Endothelial cell of umbilical vein (primary cell): ENCODE measurements at regions not wholly inside any gene's neighbourhood (a gene's known extent, or its start where the extent isn't known, plus 50 kb on each side); places are given as distances from the start of the nearest gene placed in this dataset.

Source experiments
- BruUV-seq: library from RNA; stranded (reverse); fragments of 400-500 nt; replicated peaks from 2 replicates; lab custom pipeline; 2021; lab: Mats Ljungman, UMichigan
- CTCF ChIA-PET: fragments of 300-600, 350-600 bp; sonication (Branson Sonifier 250); formaldehyde crosslinking; loops from one replicate; lab custom pipeline; 2021; ENCODE audit warnings: antibody characterized with exemption, inconsistent platforms; lab: Charles Lee
- POLR2A ChIA-PET: fragments of 300-600, 350-600 bp; sonication (Branson Sonifier 250); formaldehyde crosslinking; loops from one replicate; lab custom pipeline; 2021; ENCODE audit warnings: antibody characterized with exemption, inconsistent platforms; lab: Charles Lee
- DNase-seq: peaks from one replicate; pipeline ENCODE4 v3.0.0-alpha.2; 2011; ENCODE audit warnings: low read depth, low spot score
- FAIRE-seq: peaks from 2 replicates; lab custom pipeline; 2011; peaks lifted over from hg19 to GRCh38; lab: Jason Lieb, UNC
- H2AFZ ChIP-seq: 2 replicates; pipeline ENCODE4 v1.6.0; 2012; ENCODE audit warnings: low read depth, low read length, control low read depth, inconsistent platforms
- H3K27ac ChIP-seq: 2 replicates; pipeline ENCODE4 v1.5.1; 2011; ENCODE audit warnings: low read depth, mild to moderate bottlenecking, control low read depth, low read length, moderate library complexity; ENCODE audit not compliant: insufficient read depth
- H3K27me3 ChIP-seq, 2 experiments: 2 replicates each; pipeline versions ENCODE4 v1.6.0 to v1.6.1; 2011; ENCODE audit warnings: low read length in 2 of 2, mixed read lengths in 1 of 2; ENCODE audit not compliant: control insufficient read depth in 2 of 2, insufficient read depth in 2 of 2
- H3K36me3 ChIP-seq, 2 experiments: 2 replicates in 1 of 2; 3 replicates in 1 of 2; pipeline ENCODE4 v1.5.1; 2011; ENCODE audit warnings: low read length in 2 of 2, mild to moderate bottlenecking in 1 of 2, moderate library complexity in 1 of 2; ENCODE audit not compliant: control insufficient read depth in 2 of 2, insufficient read depth in 2 of 2; ENCODE audit errors: extremely low read depth in 1 of 2
- H3K4me1 ChIP-seq: 3 replicates; pipeline ENCODE4 v1.5.1; 2011; ENCODE audit warnings: mild to moderate bottlenecking, low read length; ENCODE audit not compliant: control insufficient read depth, insufficient read depth; ENCODE audit errors: extremely low read depth
- H3K4me2 ChIP-seq: 2 replicates; pipeline ENCODE4 v1.6.1; 2011; ENCODE audit warnings: low read length, control low read depth, mixed read lengths; ENCODE audit not compliant: insufficient read depth
- H3K4me3 ChIP-seq, 3 experiments: fragments of 200-600 bp in 1 of 3; sonication (generic), shearing (Covaris generic) in 1 of 3; replicated peaks in 1 of 3; 2 replicates each; pipeline ENCODE4 v1.5.1; 2011 to 2016; ENCODE audit warnings: control low read depth in 3 of 3, low read length in 3 of 3, mild to moderate bottlenecking in 2 of 3, inconsistent platforms in 1 of 3, low read depth in 1 of 3, moderate library complexity in 1 of 3; ENCODE audit not compliant: insufficient read depth in 1 of 3
- H3K79me2 ChIP-seq: 2 replicates; pipeline ENCODE4 v1.6.0; 2012; ENCODE audit warnings: low read length, inconsistent platforms; ENCODE audit not compliant: control insufficient read depth, insufficient read depth
- H3K9ac ChIP-seq: replicated peaks from 2 replicates; pipeline ENCODE3; 2011; ENCODE audit warnings: low read length, control low read depth; ENCODE audit not compliant: insufficient read depth; ENCODE audit errors: extremely low read depth
- H3K9me1 ChIP-seq: replicated peaks from 3 replicates; pipeline ENCODE4 v1.6.0; 2011; ENCODE audit warnings: mild to moderate bottlenecking, low read length; ENCODE audit not compliant: control insufficient read depth, insufficient read depth; ENCODE audit errors: extremely low read depth
- H3K9me3 ChIP-seq: replicated peaks from 2 replicates; pipeline ENCODE4 v1.5.1; 2012; ENCODE audit warnings: low read length, inconsistent platforms; ENCODE audit not compliant: control insufficient read depth, insufficient read depth
- H4K20me1 ChIP-seq: replicated peaks from 2 replicates; pipeline ENCODE3; 2011; ENCODE audit warnings: mild to moderate bottlenecking, low read length; ENCODE audit not compliant: control insufficient read depth, insufficient read depth; ENCODE audit errors: extremely low read depth
- CTCF ChIP-seq, 2 donors: IDR thresholded peaks; 1 replicate in 1 of 2; 2 replicates in 1 of 2; pipeline ENCODE4 v1.5.1; 2011; ENCODE audit warnings: low read length in 2 of 2, mild to moderate bottlenecking in 2 of 2, moderate library complexity in 2 of 2, control low read depth in 1 of 2, inconsistent platforms in 1 of 2, low read depth in 1 of 2; ENCODE audit not compliant: insufficient read depth in 1 of 2; ENCODE audit errors: extremely low read depth in 1 of 2
- EZH2 ChIP-seq: IDR thresholded peaks from 2 replicates; pipeline ENCODE4 v1.6.1; 2012; ENCODE audit warnings: borderline replicate concordance, low read depth, mild to moderate bottlenecking, moderate library complexity, low read length, inconsistent platforms; ENCODE audit not compliant: severe bottlenecking
- FOS ChIP-seq: IDR thresholded peaks from 2 replicates; pipeline ENCODE4 v1.6.1; 2011; ENCODE audit warnings: mild to moderate bottlenecking, low read length, moderate library complexity, borderline replicate concordance; ENCODE audit not compliant: insufficient read depth
- GATA2 ChIP-seq: IDR thresholded peaks from 2 replicates; pipeline ENCODE4 v1.7.0; 2011; ENCODE audit warnings: low read depth, mild to moderate bottlenecking, moderate library complexity, mixed read lengths, low read length; ENCODE audit not compliant: insufficient read length, insufficient read depth
- JUN ChIP-seq: IDR thresholded peaks from 2 replicates; pipeline ENCODE4 v1.6.1; 2011; ENCODE audit warnings: borderline replicate concordance, low read depth; ENCODE audit not compliant: insufficient read length, insufficient read depth
- MYC ChIP-seq: IDR thresholded peaks from one replicate; pipeline ENCODE4 v1.6.1; 2011; ENCODE audit warnings: mild to moderate bottlenecking, low read depth, low read length
- POLR2A ChIP-seq: IDR thresholded peaks from 2 replicates; pipeline ENCODE4 v1.6.1; 2012; ENCODE audit warnings: low read depth, mild to moderate bottlenecking, control low read depth, low read length
- POLR2AphosphoS5 ChIP-seq: IDR thresholded peaks from 2 replicates; pipeline ENCODE4 v1.6.1; 2012; ENCODE audit warnings: low read depth, mild to moderate bottlenecking, control low read depth, low read length, moderate library complexity; ENCODE audit not compliant: insufficient read depth
- dilution Hi-C: fragments of 300-500 bp; cut with MboI; formaldehyde crosslinking; loops from one replicate; pipeline ENCODE4 v1.15.0; 2019; ENCODE audit warnings: low sequenced_read_pairs; ENCODE audit not compliant: extremely low pct_ligation_motif_present
- intact Hi-C: fragments of 100-400 bp; cut with micrococcal nuclease; formaldehyde crosslinking; loops from one replicate; pipeline ENCODE4 v1.10.0; 2022
- TF ChIP-seq, protein P1 (sequence below): IDR thresholded peaks from 2 replicates; pipeline ENCODE4 v1.6.1; 2011; ENCODE audit not compliant: insufficient read depth, insufficient read length

- no peak for FAIRE-seq
- Histone ChIP-seq H3K9ac (no peak overlapping the region), H3K4me3 (no peak overlapping the region), H3K9me3 (no peaks in the 10 kb centered on the region), H3K27ac (no peak overlapping the region), H3K36me3 (no peaks in the 10 kb centered on the region), H3K27me3 (no peaks in the 10 kb centered on the region), H3K4me1 (no peaks in the 10 kb centered on the region), H2AFZ (no peak overlapping the region), H3K9me1 (no peaks in the 10 kb centered on the region), H4K20me1 (no peaks in the 10 kb centered on the region), H3K79me2 (no peaks in the 10 kb centered on the region), H3K4me2 (no peak overlapping the region)
- intact Hi-C loops = no loop called here
- dilution Hi-C loops = no loop called here
- ChIA-PET CTCF (no interaction called here), POLR2A (no interaction called here)
- TF ChIP-seq GATA2 = no peak
- TF ChIP-seq, protein P1, sequence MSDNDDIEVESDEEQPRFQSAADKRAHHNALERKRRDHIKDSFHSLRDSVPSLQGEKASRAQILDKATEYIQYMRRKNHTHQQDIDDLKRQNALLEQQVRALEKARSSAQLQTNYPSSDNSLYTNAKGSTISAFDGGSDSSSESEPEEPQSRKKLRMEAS = no peak
- TF ChIP-seq FOS = no peak
- TF ChIP-seq EZH2 = no peak
- TF ChIP-seq CTCF (IDR thresholded peaks at IDR 0.05; ENCODE audit: extremely low read depth in 1 of 2, insufficient read depth in 1 of 2, low read depth in 1 of 2, low read length in 2 of 2) = no peak
- no peak for TF ChIP-seq JUN
- no peak for TF ChIP-seq MYC
- TF ChIP-seq POLR2A = no peak
- TF ChIP-seq POLR2AphosphoS5 = no peak
- no peak for DNase-seq
- BruUV-seq = no TSS peak
Measured at GRCh38 chr14:104361101-104361591, 218.4 kb upstream of the C14orf180 start.
